GM10266 (cell line): ENCODE measurements at regions not wholly inside any gene's neighbourhood (a gene's known extent, or its start where the extent isn't known, plus 50 kb on each side); places are given as distances from the start of the nearest gene placed in this dataset.
"Not testable (repeated sequence)": the region's sequence is repeated elsewhere in the genome, so short reads cannot be mapped to it uniquely, and the experiment has no call there.

Source experiments
- DNase-seq: peaks from one replicate; pipeline ENCODE4 v3.0.0; 2012; ENCODE audit errors: extremely low spot score
- CTCF ChIP-seq: IDR thresholded peaks from 2 replicates; pipeline ENCODE4 v1.5.1; 2012; ENCODE audit warnings: mild to moderate bottlenecking, low read depth; ENCODE audit not compliant: control insufficient read depth, insufficient read depth; ENCODE audit errors: missing control alignments

DNA sequence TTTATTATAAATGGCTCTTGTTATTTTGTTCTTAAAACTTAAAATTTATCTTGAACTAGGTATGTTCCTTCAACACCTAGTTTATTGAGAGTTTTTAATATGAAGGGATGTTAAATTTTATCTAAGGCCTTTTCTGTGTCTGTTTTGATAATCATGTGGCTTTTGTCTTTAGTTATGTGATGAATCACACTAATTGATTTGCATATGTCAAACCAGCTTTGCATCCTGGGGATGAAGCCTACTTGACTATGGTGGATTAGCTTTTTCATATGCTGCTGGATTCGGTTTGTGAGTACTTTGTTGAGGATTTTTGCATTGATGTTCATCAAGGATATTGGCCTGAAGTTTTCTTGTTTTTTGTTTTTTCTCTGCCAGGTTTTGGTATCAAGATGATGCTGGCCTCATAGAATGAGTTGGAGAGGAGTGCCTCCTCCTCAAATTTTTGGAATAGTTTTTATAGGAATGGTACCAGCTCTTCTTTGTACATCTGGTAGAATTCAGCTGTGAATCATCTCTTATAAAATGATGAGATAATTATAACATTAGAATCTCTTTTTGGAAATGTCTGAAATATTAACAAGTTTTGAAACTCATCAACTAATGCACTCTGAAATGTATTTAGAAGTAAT lies 78.7 kb upstream of the AGR3 start:
- DNase-seq: no peak
- no peak for TF ChIP-seq CTCF

GRCh38 chr7:16961641-16962040 lies 79.9 kb upstream of the AGR3 start:
- TF ChIP-seq CTCF: no peak
- no peak for DNase-seq

- DNase-seq: no peak
- TF ChIP-seq CTCF: no peak
Observed at GRCh38 chr7:16963044-16963443, 81.3 kb upstream of the AGR3 start.

DNA sequence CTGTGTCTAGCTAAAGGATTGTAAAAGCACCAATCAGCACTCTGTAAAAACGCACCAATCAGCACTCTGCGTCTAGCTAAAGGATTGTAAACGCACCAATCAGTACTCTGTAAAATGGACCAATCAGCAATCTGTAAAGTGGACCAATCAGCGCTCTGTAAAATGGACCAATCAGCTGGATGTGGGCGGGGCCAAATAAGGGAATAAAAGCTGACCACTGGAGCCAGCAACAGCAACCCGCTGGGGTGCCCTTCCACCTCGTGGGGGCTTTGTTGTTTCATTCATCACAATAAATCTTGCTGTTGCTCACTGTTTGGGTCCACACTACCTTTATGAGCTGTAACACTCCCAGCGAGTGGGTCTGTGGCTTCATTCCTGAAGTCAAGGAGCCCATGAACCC lies 83.9 kb upstream of the AGR3 start:
- not testable (repeated sequence) for DNase-seq

GRCh38 chr7:16967300-16967811 lies 85.6 kb upstream of the AGR3 start:
- no peak for DNase-seq
- TF ChIP-seq CTCF: no peak

DNA sequence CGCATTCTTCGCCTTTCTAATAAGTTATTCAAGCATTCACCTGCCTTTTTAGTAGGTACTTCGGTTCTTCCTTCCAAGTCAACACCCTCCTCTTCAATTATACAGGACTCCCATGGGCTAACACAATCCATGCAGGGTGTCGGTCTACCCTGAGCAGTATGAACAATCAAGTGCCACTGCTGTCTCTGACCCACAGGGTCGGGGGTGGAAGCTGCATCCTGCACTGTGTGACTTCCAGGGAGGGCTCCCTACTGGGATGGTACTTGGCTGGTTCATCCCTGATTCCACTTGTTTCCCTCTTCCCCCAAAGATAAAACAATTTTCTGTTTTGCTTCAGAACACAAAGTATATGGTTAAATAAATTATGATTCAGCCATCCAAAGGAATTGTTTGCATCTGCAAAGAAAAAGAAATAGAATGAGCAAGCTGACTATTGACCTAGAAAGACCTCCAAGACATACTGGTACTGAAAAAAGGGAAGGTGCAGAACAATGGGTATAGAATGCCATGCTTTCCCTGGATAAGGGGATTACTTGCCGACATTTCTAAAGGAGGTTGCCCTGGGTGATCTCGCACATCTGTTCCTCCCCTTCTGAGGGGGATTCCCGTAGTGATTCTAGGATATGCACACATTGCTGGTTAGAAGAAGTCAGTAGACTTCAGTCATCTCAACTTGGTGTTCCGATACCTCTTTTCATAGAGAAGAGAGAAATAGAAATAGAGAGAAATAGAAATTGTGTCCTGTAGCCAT lies 89.1 kb upstream of the AGR3 start:
- TF ChIP-seq CTCF: no peak
- no peak for DNase-seq

- DNase-seq: no peak
- no peak for TF ChIP-seq CTCF
Observed at GRCh38 chr7:16975712-16976111, 93.9 kb upstream of the AGR3 start.
